ENCODE measurements at regions not wholly inside any gene's neighbourhood (a gene's known extent, or its start where the extent isn't known, plus 50 kb on each side); places are given as distances from the start of the nearest gene placed in this dataset.

DNA sequence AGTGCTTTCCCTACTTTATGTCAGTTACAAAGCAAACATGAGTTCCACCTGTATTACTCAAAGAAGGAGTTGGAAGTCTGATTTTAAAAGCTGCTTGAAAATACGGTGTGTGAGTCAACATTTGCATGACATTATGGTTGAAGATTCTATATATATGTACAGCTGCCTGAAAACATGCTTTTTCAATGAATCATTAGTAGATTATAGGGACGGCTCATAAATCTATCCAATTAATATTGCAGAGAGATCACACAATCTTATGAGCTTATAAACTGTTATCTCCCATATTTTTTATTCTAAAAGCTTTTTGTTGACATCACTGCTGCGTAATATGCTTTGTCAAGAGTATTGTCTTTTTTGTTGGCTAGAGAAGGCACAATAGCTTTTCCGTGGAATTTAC, 873.8 kb downstream of the SLITRK6 start:
- H3K9me3 ChIP-seq, result no peaks in the 10 kb centered on the region
- intact Hi-C loops (cut with DNase I), result no loop called here
- no peak overlapping the region for H3K4me3 ChIP-seq
- H3K36me3 ChIP-seq, result no peaks in the 10 kb centered on the region
- DNase-seq, result no peak
- H3K27me3 ChIP-seq (ENCODE audit: low read depth), result no peaks in the 10 kb centered on the region
- TF ChIP-seq, protein P1, sequence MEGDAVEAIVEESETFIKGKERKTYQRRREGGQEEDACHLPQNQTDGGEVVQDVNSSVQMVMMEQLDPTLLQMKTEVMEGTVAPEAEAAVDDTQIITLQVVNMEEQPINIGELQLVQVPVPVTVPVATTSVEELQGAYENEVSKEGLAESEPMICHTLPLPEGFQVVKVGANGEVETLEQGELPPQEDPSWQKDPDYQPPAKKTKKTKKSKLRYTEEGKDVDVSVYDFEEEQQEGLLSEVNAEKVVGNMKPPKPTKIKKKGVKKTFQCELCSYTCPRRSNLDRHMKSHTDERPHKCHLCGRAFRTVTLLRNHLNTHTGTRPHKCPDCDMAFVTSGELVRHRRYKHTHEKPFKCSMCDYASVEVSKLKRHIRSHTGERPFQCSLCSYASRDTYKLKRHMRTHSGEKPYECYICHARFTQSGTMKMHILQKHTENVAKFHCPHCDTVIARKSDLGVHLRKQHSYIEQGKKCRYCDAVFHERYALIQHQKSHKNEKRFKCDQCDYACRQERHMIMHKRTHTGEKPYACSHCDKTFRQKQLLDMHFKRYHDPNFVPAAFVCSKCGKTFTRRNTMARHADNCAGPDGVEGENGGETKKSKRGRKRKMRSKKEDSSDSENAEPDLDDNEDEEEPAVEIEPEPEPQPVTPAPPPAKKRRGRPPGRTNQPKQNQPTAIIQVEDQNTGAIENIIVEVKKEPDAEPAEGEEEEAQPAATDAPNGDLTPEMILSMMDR (IDR thresholded peaks at IDR 0.05), result no peak
- H3K4me1 ChIP-seq, result no peaks in the 10 kb centered on the region
- H3K27ac ChIP-seq, result no peak overlapping the region
- ATAC-seq, result no peak

DNA sequence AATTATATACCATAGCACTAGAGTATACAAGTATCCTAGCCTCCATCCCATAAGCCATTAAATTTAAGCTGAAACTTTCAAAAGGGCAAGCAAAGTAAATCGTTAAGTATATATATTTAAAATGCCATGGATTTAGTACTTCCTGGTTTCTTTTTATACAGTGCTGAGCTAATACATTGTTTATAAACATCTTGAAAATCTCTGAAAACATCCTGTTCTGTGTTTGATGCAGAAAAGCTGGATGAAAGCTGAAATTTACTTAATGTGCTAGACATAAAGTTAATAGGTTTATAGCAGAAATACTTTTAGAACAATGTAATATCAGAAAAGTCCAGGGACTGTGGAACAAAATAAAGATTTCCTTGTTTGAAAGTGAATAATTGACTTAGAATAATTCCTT, 875.4 kb downstream of the SLITRK6 start:
- Histone ChIP-seq H3K4me1 (no peaks in the 10 kb centered on the region), H3K4me3 (no peak overlapping the region), H3K36me3 (no peaks in the 10 kb centered on the region), H3K27ac (no peak overlapping the region), H3K9me3 (no peaks in the 10 kb centered on the region), H3K27me3 (ENCODE audit: low read depth) (no peaks in the 10 kb centered on the region)
- DNase-seq (no peak), ATAC-seq (no peak)
- TF ChIP-seq, protein P1 (IDR thresholded peaks at IDR 0.05), result no peak
- intact Hi-C loops (cut with DNase I), result no loop called here

- DNase-seq (no peak), ATAC-seq (peak in 1 of 2 donors; percentile 50)
- H3K27ac ChIP-seq, result no peak overlapping the region
- H3K4me3 ChIP-seq, result no peak overlapping the region
- H3K9me3 ChIP-seq, result no peaks in the 10 kb centered on the region
- intact Hi-C loops (cut with DNase I), result no loop called here
- H3K36me3 ChIP-seq, result no peaks in the 10 kb centered on the region
- no peaks in the 10 kb centered on the region for H3K27me3 ChIP-seq (ENCODE audit: low read depth)
- TF ChIP-seq, protein P1 (IDR thresholded peaks at IDR 0.05), result peak; percentile 43
- H3K4me1 ChIP-seq, result no peaks in the 10 kb centered on the region
Observed at GRCh38 chr13:84917252-84917878, 881.9 kb downstream of the SLITRK6 start.

DNA sequence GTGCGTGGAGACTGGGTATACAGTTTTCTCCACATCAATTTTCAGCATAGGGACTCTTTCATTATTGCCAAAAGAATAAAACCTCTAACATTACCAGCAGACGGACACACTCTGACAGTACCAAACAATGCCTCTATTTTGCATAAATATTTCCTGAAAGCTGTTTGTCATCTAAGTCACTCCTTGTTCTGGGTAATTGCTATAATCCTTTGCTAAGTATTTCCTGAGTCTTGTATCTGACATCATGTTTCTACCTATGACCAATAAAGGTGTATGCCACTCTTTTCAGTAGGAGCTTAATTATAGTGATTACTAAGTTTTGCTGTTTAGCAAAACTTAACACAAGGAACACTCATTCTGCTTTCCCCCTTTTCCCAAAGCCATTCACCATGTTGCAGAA, 886.5 kb downstream of the SLITRK6 start:
- intact Hi-C loops (cut with DNase I), result no loop called here
- Histone ChIP-seq H3K4me1 (no peaks in the 10 kb centered on the region), H3K9me3 (no peaks in the 10 kb centered on the region), H3K27ac (no peak overlapping the region), H3K27me3 (ENCODE audit: low read depth) (no peaks in the 10 kb centered on the region), H3K36me3 (no peaks in the 10 kb centered on the region), H3K4me3 (no peak overlapping the region)
- no peak for ATAC-seq
- TF ChIP-seq, protein P1 (IDR thresholded peaks at IDR 0.05), result no peak
- no peak for DNase-seq

DNA sequence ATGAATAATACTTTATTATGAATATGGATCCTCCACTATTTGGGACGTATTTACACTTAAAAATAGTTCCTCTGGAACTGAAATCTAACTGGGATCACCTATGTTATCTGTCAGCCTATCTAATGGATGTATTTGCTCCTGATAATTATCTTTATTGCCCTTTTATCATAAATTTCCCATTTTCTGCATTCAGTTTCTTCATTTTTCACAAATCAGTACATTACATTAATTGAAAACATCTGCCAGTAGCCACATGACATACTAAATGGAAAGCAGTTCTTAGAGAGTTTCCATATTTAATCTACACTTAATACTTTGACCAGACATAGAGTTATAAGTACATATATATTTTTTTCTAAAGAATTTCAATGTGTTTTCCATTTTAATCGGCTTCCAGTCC, 888.8 kb downstream of the SLITRK6 start:
- Histone ChIP-seq H3K4me1 (no peaks in the 10 kb centered on the region), H3K4me3 (no peak overlapping the region), H3K36me3 (no peaks in the 10 kb centered on the region), H3K27me3 (ENCODE audit: low read depth) (no peaks in the 10 kb centered on the region), H3K9me3 (no peaks in the 10 kb centered on the region), H3K27ac (no peak overlapping the region)
- no peak for ATAC-seq
- DNase-seq, result no peak
- TF ChIP-seq, protein P1 (IDR thresholded peaks at IDR 0.05), result no peak
- intact Hi-C loops (cut with DNase I), result no loop called here
